H9 (cell line): ENCODE measurements at regions not wholly inside any gene's neighbourhood (a gene's known extent, or its start where the extent isn't known, plus 50 kb on each side); places are given as distances from the start of the nearest gene placed in this dataset.

ENCODE experiments used
- DNase-seq: peaks from one replicate; pipeline ENCODE4 v3.0.0-alpha.2; 2017
- H2AFZ ChIP-seq: one replicate; pipeline ENCODE4 v1.6.1; 2013; ENCODE audit warnings: mild to moderate bottlenecking, low read length, control low read depth, moderate library complexity
- H2AK5ac ChIP-seq: 2 replicates; pipeline ENCODE4 v1.6.1; 2013; ENCODE audit warnings: low read length, control low read depth, mixed read lengths; ENCODE audit not compliant: insufficient read length
- H2BK120ac ChIP-seq: one replicate; pipeline ENCODE4 v1.6.1; 2013; ENCODE audit warnings: low read depth, mild to moderate bottlenecking, low read length, control low read depth, inconsistent platforms; ENCODE audit not compliant: poor library complexity, severe bottlenecking
- H2BK12ac ChIP-seq: 2 replicates; pipeline ENCODE4 v1.6.1; 2013; ENCODE audit warnings: low read length, control low read depth, mixed read lengths, low read depth; ENCODE audit not compliant: insufficient read length
- H2BK15ac ChIP-seq: 2 replicates; pipeline ENCODE4 v1.6.1; 2013; ENCODE audit warnings: low read depth, low read length, control low read depth
- H2BK20ac ChIP-seq: one replicate; pipeline ENCODE4 v1.6.1; 2013; ENCODE audit warnings: low read depth, mild to moderate bottlenecking, low read length, control low read depth, inconsistent platforms; ENCODE audit not compliant: poor library complexity, severe bottlenecking
- H2BK5ac ChIP-seq: 2 replicates; pipeline ENCODE4 v1.6.1; 2013; ENCODE audit warnings: low read length, control low read depth, mixed read lengths; ENCODE audit not compliant: insufficient read length
- H3K14ac ChIP-seq: 2 replicates; pipeline ENCODE4 v1.6.1; 2013; ENCODE audit warnings: low read length, control low read depth; ENCODE audit not compliant: insufficient read depth
- H3K18ac ChIP-seq: 2 replicates; pipeline ENCODE4 v1.6.1; 2013; ENCODE audit warnings: low read depth, mild to moderate bottlenecking, mixed read lengths, low read length, control low read depth; ENCODE audit not compliant: insufficient read length
- H3K23ac ChIP-seq: 2 replicates; pipeline ENCODE4 v1.6.1; 2013; ENCODE audit warnings: low read length, control low read depth, mixed read lengths, low read depth; ENCODE audit not compliant: insufficient read length
- H3K23me2 ChIP-seq: 2 replicates; pipeline ENCODE4 v1.6.1; 2013; ENCODE audit warnings: low read depth, mild to moderate bottlenecking, mixed read lengths, low read length, control low read depth; ENCODE audit not compliant: insufficient read length, poor library complexity, severe bottlenecking
- H3K27ac ChIP-seq: 2 replicates; pipeline ENCODE4 v1.5.1; 2013; ENCODE audit warnings: low read length, control low read depth, mixed read lengths, low read depth; ENCODE audit not compliant: insufficient read length
- H3K27me3 ChIP-seq: 2 replicates; pipeline ENCODE4 v1.6.1; 2013; ENCODE audit warnings: low read length, control low read depth, inconsistent platforms; ENCODE audit not compliant: insufficient read depth
- H3K4ac ChIP-seq: 2 replicates; pipeline ENCODE4 v1.6.1; 2013; ENCODE audit warnings: low read depth, mild to moderate bottlenecking, control low read depth, inconsistent platforms, low read length, moderate library complexity
- H3K4me1 ChIP-seq: 2 replicates; pipeline ENCODE4 v1.6.1; 2013; ENCODE audit warnings: low read length, control low read depth, inconsistent platforms; ENCODE audit not compliant: insufficient read depth
- H3K4me2 ChIP-seq: 2 replicates; pipeline ENCODE4 v1.6.1; 2013; ENCODE audit warnings: low read length, control low read depth, mixed read lengths; ENCODE audit not compliant: insufficient read length, insufficient read depth
- H3K56ac ChIP-seq: 2 replicates; pipeline ENCODE4 v1.6.1; 2013; ENCODE audit warnings: low read depth, mild to moderate bottlenecking, mixed read lengths, low read length, control low read depth; ENCODE audit not compliant: insufficient read length
- H3K79me1 ChIP-seq: 2 replicates; pipeline ENCODE4 v1.6.1; 2013; ENCODE audit warnings: low read depth, mild to moderate bottlenecking, moderate library complexity, low read length, control low read depth, inconsistent platforms; ENCODE audit not compliant: insufficient read depth, poor library complexity, severe bottlenecking
- H3K79me2 ChIP-seq: 2 replicates; pipeline ENCODE4 v1.6.1; 2013; ENCODE audit warnings: low read length, control low read depth, inconsistent platforms; ENCODE audit not compliant: insufficient read depth
- H3K9ac ChIP-seq: 2 replicates; pipeline ENCODE4 v1.6.1; 2013; ENCODE audit warnings: low read length, control low read depth, mixed read lengths; ENCODE audit not compliant: insufficient read length; ENCODE audit errors: extremely low read depth
- H3K9me3 ChIP-seq: one replicate; pipeline ENCODE4 v1.6.1; 2013; ENCODE audit warnings: low read depth, low read length, inconsistent platforms; ENCODE audit not compliant: control insufficient read depth
- H3T11ph ChIP-seq: one replicate; pipeline ENCODE4 v1.6.1; 2013; ENCODE audit warnings: mild to moderate bottlenecking, low read length, control low read depth, inconsistent platforms
- H4K20me1 ChIP-seq: one replicate; pipeline ENCODE4 v1.6.1; 2013; ENCODE audit not compliant: control insufficient read depth, insufficient read length, insufficient read depth
- H4K5ac ChIP-seq: 2 replicates; pipeline ENCODE4 v1.6.1; 2013; ENCODE audit warnings: low read depth, mild to moderate bottlenecking, mixed read lengths, low read length, control low read depth; ENCODE audit not compliant: insufficient read length
- H4K8ac ChIP-seq: replicated peaks from 2 replicates; pipeline ENCODE4 v1.6.1; 2013; ENCODE audit warnings: low read length, control low read depth, mixed read lengths, low read depth; ENCODE audit not compliant: insufficient read length
- H4K91ac ChIP-seq: 2 replicates; pipeline ENCODE4 v1.6.1; 2013; ENCODE audit warnings: low read depth, mild to moderate bottlenecking, moderate library complexity, mixed read lengths, low read length, control low read depth; ENCODE audit not compliant: insufficient read length
- H3K27ac Mint-ChIP-seq, 3 experiments: 2 replicates in 2 of 3; 3 replicates in 1 of 3; pipeline ENCODE4 v1.8.0; 2020 to 2021; ENCODE audit warnings: mixed read lengths in 3 of 3, mild to moderate bottlenecking in 1 of 3, moderate library complexity in 1 of 3
- H3K27me3 Mint-ChIP-seq: 2 replicates; pipeline ENCODE4 v1.8.0; 2021; ENCODE audit warnings: low read depth, mild to moderate bottlenecking, moderate library complexity, mixed read lengths
- H3K36me3 Mint-ChIP-seq, 3 experiments: 2 replicates in 2 of 3; 3 replicates in 1 of 3; pipeline ENCODE4 v1.8.0; 2020 to 2021; ENCODE audit warnings: low read depth in 3 of 3, mixed read lengths in 3 of 3; ENCODE audit not compliant: insufficient read depth in 1 of 3
- H3K4me1 Mint-ChIP-seq, 2 experiments: 2 replicates each; pipeline ENCODE4 v1.8.0; 2020; ENCODE audit warnings: mixed read lengths in 2 of 2
- H3K4me3 Mint-ChIP-seq, 2 experiments: 2 replicates in 1 of 2; 3 replicates in 1 of 2; pipeline ENCODE4 v1.8.0; 2020 to 2021; ENCODE audit warnings: mild to moderate bottlenecking in 2 of 2, mixed read lengths in 2 of 2, moderate library complexity in 1 of 2
- H3K9me3 Mint-ChIP-seq, 2 experiments: 2 replicates in 1 of 2; 3 replicates in 1 of 2; pipeline ENCODE4 v1.8.0; 2020; ENCODE audit warnings: mild to moderate bottlenecking in 2 of 2, mixed read lengths in 2 of 2, moderate library complexity in 1 of 2
- WGBS: extraction: QIAGEN DNeasy Blood & Tissue Kit; methylation state at CpG from one replicate; pipeline ENCODE4 v1.1.7; 2013; ENCODE audit warnings: missing lambda C conversion rate, low lambda C conversion rate, mixed read lengths; ENCODE audit not compliant: insufficient read length; ENCODE audit errors: extremely low coverage; 5-methylcytosine and 5-hydroxymethylcytosine counted together
- TF ChIP-seq, protein P1 (sequence below): fragments of 200-600 bp; sonication (generic); conservative IDR thresholded peaks from 3 replicates; pipeline ENCODE4 v1.8.0; 2021; ENCODE audit warnings: antibody characterized with exemption, mild to moderate bottlenecking

GRCh38 chr10:8794860-8795259, 740.4 kb downstream of the GATA3 start:
- Histone ChIP-seq H3K4me2 (no peak overlapping the region), H2BK5ac (no peak overlapping the region), H3K23ac (no peak overlapping the region), H2BK20ac (no peak overlapping the region), H2BK120ac (no peak overlapping the region), H2BK12ac (no peak overlapping the region), H4K20me1 (no peaks in the 10 kb centered on the region), H3K79me2 (no peaks in the 10 kb centered on the region), H3T11ph (no peak overlapping the region), H3K4ac (no peak overlapping the region), H3K27me3 (no peaks in the 10 kb centered on the region), H3K9ac (no peak overlapping the region), H3K4me1 (no peaks in the 10 kb centered on the region), H3K56ac (no peak overlapping the region), H4K8ac (no peak overlapping the region), H4K5ac (no peak overlapping the region), H2AK5ac (no peak overlapping the region), H2AFZ (no peak overlapping the region), H3K18ac (no peak overlapping the region), H3K79me1 (no peaks in the 10 kb centered on the region), H3K23me2 (no peaks in the 10 kb centered on the region), H3K27ac (no peak overlapping the region), H3K14ac (no peak overlapping the region), H4K91ac (no peak overlapping the region), H3K9me3 (no peaks in the 10 kb centered on the region), H2BK15ac (no peak overlapping the region)
- Mint-ChIP-seq H3K4me1 (no peaks in the 10 kb centered on the region), H3K27ac (no peak overlapping the region), H3K36me3 (no peaks in the 10 kb centered on the region), H3K27me3 (peaks cover 1% of the 10 kb centered on the region; the same call in 1 of the 2 replicates), H3K9me3 (no peaks in the 10 kb centered on the region), H3K4me3 (no peak overlapping the region)
- DNase-seq, result no peak
- no CpG with 5 or more reads among the region's 2 CpGs for WGBS
- TF ChIP-seq, protein P1, sequence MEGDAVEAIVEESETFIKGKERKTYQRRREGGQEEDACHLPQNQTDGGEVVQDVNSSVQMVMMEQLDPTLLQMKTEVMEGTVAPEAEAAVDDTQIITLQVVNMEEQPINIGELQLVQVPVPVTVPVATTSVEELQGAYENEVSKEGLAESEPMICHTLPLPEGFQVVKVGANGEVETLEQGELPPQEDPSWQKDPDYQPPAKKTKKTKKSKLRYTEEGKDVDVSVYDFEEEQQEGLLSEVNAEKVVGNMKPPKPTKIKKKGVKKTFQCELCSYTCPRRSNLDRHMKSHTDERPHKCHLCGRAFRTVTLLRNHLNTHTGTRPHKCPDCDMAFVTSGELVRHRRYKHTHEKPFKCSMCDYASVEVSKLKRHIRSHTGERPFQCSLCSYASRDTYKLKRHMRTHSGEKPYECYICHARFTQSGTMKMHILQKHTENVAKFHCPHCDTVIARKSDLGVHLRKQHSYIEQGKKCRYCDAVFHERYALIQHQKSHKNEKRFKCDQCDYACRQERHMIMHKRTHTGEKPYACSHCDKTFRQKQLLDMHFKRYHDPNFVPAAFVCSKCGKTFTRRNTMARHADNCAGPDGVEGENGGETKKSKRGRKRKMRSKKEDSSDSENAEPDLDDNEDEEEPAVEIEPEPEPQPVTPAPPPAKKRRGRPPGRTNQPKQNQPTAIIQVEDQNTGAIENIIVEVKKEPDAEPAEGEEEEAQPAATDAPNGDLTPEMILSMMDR, result no peak
